ENCODE measurements at regions not wholly inside any gene's neighbourhood (a gene's known extent, or its start where the extent isn't known, plus 50 kb on each side); places are given as distances from the start of the nearest gene placed in this dataset.
"Not testable (repeated sequence)": the region's sequence is repeated elsewhere in the genome, so short reads cannot be mapped to it uniquely, and the experiment has no call there.

DNA sequence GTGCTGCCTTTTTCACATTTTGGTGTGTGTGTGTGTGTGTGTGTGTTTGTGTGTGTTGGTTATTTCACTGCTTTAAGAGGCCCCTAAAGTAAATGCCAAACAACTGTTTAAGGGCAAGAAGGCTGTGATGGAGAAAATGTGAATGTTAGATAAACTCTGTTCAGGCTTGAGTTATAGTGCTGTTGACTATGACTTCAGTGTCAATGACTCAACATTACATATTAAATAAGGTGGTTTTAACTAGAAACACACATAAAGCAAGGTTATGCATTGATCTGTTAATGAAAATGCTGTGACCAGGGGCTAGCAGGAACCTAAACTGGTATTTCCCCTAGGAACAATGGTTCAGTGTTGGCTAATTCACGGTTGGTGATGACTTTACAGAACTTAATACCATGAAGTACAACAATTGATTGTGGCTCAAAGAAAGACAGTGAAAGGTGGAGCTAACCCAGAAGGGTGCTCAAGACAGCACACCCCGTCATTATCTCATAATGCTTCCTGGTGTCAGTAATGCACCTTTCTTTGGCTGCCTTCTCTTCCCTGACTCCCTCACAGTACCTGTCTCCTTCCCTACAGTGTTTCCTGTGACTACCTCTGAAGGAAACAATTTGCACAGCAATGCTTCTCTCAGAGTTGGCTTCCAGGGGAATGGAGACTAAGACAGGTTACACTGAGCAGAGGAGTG lies 116.1 kb downstream of the RIN2 start:
- DNase-seq = no peak

DNA sequence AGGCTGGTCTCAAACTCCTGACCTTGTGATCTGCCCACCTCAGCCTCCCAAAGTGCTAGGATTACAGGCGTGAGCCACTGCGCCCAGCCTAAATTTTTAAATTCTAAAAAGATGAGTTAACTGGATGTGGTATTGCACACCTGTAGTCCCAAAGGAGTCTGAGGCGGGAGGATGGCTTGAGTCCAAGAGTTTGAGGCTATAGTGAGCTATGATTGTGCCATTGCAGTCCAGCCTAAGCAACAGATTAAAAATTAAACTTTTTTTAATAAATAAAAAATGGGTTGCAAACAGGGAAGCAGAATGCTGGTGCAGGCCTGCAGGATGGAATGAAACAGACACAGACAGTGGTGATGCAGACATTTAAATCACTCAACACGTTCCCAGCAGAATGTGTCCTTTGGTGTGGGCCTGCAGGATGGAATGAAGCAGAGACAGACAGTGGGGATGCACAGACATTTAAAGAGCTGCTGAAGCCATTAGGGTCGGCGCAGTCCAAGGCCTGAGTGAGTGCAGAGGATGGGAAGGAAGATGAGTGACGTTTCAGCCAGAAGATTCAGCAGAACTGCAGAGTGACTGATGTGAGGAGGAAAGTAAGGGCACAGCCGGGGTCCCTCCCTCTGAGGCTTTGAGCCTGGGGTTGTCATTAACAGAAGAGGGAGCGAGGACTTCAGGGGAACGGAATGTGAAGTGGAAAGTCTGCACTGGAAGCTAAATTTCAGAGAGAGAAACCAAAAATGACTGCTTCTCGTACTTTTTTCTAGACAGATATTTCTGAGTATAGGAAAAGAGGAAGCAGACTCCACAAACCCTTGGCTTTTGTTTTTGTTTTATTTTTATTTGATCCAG lies 117.5 kb downstream of the RIN2 start:
- DNase-seq = no peak

DNA sequence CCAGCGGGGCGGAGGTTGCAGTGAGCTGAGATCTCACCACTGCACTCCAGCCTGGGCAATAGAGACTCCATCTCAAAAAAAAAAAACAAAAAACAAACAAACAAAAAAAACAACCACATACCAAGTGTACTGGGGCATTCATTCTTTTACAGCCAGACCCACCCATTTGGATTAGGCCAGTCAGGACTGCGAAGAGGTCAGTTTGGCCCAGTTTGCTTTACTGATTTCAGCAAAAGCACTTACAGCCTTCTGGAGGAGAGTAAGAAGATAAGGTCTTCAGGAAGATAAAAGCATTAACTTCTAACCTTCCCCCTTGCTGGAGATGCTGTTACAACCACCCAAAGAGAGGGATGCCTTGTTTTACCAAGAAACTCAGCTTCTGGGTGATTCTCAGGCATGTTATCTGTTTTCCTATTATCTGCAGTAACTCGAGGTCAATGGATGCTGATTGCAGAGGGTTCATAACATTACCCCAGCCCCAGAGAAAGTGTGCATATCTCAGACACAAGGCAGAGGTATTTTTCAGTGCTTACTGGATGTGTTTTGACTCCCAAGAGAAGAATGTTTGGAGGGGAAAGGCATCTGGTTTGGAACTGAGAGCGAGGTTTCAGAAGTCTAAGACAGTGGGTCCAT lies 118.9 kb downstream of the RIN2 start:
- DNase-seq = no peak

DNA sequence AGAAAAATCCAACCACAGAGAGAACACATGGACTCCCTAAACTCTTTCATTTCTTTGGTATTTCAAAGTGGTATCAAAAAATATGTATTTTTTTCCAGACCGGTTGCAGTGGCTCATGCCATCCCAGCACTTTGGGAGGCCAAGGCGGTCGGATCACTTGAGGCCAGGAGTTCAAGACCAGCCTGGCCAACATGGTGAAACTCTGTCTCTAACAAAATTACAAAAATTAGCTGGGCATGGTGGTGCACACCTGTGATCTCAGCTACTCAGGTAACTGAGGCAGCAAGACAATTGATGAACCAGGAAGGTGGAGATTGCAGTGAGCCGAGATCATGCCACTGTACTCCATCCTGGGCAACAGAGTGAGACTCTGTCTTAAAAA lies 121.8 kb downstream of the RIN2 start:
- DNase-seq = not testable (repeated sequence)

DNA sequence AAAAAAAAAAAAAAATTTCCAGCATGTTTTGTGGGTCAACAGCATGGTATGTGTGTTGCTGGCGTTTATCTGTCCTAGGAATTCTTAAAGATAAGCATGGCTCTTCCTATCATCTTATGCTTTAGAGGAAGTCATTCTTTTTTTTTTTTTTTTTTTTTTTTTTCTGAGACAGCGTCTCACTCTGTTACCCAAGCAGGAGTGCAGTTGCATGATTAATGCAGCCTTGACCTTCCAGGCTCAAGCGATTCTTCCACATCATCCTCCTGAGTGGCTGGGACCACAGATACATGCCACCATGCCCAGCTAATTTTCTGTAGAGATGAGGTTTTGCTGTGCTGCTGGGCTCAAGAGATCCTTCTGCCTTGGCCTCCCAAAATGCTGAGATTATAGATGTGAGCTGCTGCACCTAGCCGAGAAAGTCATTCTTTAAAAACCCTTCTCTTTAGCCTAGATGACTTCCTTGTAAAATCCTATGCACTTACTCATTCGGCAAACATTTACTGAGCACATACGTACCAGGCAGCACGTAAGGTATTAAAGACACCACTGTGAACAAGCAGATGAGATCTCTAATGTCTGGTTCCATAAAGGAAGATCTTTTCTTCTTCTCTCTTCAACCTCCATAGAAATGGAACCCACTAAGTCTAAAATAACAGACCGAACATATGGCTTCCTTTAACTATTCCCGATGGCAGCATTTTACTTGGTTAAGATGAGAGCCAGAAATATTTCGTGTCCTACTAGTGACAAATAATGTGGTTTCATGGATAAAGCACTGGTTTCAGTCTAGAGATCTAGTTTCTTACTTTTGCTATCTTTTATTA lies 122.4 kb downstream of the RIN2 start:
- no peak for DNase-seq

DNA sequence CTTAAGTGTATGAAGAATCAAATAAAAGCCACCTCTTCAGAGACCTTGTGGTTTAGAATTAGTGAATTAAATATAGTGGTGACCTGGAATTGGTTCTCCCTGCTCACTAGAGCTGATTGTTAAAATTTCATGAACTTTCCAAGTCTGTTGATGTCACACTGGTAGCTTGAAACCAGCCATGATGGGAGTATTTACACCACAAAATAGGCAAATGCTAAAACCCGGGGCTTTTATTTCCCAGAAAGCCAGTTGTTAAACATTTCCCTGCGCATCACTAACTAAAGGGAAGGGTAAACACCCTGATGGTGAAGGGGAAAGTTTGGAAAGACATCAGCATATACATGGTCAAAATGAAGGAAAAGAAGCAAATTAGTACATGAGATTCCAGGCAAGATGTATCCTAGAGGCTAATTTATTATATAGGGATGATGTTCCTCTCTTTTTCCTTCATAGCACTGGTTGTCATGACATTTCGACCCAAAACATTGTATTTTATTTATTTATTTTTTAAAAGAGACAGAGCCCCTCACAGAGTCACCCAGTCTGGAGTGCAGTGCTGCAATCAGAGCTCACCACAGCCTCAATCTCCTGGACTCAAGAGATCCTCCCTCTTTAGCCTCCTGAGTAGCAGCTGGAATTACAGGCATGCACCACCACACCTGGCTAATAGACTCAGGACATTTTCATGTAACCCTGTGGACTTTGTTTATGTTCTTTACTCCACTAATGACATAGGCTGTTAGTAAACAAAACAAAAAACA lies 123.2 kb downstream of the RIN2 start:
- DNase-seq = no peak

DNA sequence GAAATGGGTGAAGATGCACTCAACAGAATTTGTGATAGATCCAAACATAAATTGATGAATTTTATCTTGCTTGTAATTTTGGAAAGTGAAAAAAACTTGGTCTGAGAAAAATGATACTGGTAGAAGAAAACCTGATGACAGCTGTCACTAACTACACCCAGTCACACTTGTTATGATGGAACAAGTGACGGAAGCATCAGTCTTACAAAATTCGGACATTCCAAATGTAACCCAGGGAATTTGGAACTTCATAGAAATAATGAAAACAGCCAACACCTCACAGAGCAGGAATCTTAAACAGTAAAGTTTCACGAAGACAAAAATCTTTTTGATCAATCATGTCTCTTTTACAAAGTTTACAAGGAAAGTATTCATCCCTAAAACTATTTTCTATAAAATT lies 123.9 kb downstream of the RIN2 start:
- DNase-seq = no peak

DNA sequence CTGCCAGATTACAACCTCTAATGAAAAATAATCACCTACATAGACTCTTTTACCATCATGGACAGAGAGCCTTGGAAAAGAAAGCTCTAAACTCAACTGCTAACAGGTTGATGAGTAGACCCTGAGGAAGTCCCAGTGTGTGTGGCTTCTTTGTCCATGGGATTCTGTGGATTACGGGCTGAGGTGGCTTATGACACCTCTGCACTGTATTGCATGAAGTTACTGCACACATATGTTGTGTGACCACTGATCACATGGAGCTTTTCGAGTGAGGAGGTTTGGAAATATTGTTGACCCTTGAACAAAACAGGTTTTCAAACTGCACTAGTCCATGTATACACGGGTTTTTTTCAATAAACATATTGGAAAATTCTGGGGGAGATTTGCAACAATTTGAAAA lies 124.4 kb downstream of the RIN2 start:
- DNase-seq = no peak

DNA sequence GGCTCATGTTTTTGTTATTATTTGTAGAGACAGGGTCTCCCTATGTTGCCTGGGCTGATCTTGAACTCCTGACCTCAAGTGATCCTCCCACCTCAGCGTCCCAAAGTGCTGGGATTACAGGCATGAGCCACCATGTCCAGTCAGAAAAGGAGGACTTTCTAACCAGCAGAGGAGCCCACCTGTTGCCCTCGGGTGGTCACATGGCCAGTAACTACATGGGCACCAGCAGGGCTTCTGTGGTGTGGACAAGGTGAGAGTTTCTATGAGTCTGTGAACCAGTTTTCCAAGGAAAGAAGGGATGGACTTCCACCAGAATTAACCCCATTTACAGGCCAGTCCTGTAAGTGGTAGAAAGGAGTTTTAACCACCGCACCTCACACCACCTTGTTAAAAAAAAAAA lies 125.4 kb downstream of the RIN2 start:
- DNase-seq = no peak

DNA sequence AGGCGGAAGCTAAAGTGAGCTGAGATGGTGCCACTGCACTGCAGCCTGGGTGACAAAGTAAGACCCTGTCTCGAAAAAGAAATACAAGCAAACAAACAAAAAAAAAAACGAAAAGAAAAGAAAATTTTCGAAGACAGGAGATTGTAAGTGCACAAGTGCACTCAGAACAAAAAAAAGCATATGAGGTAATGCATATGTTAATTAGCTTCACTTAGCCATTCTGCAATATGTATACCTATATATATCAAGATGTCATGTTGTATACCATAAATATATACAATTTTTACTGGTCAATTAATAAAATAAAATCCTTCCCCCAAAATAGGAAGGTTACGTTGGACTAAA lies 127.5 kb downstream of the RIN2 start:
- no peak for DNase-seq

DNA sequence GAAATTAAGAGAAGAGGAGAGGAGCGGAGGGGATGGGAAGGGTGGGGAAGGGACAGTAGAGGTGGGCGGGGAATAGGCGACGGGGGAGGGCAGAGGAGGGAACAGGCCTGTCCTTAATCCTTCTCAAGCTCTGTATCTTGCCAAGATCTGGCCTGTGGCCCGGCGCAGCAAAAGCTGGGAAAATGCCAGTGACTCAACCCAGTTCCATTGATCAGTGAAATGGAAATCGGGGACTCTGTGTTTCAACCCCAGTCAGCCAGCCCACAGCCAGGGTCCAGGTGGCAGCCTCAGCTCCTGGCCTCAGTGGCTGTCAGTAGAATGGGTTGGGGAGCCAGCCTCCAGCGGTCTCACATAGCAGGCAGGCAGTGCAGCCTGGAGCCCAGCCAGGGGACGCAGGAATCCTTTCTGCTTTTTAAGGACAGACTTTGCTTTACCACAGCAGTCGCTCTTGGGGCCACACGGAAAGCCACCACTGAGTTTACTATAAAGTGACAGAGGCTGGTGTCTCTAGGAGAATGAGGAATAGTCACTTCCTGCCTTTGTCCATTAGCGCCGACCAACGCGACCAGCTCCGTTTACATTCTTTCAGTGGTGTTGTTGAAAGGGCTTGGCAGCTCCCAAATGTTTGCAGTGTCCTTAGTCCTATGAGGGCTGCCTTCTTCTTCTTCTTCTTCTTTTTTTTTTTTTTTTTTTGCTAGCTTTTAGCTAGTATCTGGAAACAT lies 128.0 kb downstream of the RIN2 start:
- no peak for DNase-seq

DNA sequence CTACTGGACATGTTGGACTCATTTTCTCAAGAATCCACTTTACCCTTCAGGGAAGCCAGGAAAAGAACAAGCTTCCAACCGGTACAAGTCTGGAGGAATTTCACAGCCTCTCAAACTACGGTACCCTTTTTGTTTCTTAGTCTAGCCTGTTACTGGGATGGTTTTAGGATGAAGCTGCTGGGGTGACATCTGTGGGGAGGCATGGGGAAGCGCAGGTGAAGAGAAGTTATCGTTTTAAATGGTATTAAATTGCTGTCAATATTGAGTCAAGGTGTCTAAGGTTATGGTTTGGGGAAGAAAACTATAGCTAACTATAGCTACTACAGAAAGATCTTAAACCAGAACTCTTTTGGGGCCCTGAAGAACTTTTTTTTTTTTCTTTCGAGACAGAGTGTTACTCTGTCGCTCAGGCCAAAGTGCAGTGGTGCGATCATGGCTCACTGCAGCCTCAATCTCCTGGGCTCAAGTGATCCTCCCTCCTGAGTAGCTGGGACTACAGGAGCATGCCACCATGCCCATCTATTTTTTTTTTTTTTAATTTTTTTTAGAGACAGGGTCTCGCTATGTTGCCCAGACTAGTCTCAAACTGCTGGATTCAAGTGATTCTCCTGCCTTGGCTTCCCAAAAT lies 128.7 kb downstream of the RIN2 start:
- DNase-seq = no peak

DNA sequence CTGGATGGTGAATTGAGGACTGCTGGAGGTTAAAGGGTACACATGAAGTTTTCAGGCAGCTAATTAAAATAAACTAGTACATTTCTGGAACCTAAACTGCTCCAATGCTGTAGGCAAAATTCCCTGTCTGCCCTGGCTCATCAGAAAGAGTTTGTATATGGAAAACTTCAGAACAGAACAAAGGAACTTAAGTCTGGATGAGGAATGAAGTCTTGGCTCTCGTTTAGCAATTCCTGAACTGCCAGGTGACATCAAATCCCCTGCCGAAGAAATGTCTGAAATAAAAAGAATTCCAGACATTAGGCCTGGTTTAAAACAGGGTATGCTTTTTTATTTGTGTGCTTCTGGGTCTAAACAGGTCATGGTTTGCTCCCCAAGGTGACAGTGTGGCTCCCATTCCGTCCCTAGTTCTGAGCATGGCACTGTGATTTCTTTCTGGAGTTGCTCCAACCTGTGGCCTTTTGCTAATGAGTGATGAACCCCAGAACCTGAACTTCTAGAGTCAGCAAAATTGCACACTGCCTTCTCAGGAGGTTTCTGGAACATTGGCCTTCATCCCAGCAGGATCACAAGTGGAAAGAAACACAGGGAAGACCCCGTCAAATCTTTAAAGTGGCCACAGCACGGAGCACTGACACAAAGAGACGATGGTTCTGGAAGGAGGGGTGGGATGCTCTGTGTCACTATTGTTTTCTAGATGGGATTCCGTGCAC lies 129.4 kb upstream of the NAA20 start:
- no peak for DNase-seq

DNA sequence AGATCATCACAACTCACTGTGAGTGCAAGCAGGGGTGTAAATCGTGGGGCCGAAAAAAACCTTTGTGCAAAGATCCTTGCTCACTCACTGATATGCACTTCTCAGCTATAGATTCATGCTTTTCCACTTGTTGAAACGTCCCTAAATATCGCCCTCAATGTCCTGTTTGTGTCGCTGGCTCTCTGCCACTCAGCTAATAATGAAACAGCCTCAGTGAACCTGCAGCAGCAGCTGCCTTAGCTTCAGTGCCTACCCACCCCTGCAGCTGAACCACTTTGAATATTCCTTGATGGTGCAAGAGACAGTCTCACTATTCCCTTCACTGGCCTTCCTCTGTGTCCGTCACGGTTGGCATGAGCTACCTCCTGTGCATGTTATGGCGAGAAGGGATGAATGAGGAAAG lies 128.9 kb upstream of the NAA20 start:
- DNase-seq = peak; percentile 26

DNA sequence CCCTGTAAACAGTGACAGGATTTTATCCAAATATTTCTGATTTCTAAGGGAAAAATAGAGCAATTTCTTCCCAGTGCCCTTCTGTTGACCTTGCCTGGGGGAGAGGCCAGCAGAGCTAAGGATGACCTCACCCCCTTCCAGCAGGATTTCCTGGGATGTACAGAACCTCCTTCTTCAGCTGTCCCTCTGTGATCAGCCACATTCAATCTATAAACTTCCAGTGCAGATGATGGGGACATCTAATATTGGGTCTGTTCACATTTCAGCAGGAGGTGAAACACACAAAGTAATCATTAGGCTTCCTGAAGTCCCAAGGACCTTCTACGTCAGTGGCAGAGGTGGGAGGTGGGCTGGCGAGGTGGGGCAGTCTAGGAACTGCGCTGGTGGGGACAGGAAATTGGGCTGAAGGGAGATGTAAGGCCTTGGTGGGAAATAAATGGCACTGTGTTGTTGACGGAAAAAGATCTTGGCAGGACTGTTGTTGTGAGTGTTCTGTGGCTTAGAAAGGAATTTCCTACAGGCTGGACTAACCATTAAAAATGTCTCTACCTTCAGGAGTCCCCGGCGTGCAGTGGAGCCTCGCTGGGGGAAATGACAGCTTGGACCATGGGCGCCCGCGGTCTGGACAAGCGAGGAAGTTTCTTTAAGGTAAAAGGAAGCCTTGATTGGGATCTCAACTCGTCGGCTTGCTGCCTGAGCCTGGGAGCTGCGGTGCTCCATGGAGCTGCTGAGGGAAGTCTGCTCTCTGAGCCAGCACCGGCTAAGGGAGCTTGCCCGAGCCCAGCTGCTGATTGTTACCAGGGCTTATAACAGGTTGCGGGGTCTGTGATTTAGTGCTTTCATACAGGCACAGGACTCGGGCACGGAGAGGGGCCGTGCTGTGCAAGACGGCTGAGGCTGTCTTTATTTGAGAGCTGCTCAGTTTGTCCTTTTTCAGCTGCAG lies 127.9 kb upstream of the NAA20 start:
- DNase-seq = no peak

DNA sequence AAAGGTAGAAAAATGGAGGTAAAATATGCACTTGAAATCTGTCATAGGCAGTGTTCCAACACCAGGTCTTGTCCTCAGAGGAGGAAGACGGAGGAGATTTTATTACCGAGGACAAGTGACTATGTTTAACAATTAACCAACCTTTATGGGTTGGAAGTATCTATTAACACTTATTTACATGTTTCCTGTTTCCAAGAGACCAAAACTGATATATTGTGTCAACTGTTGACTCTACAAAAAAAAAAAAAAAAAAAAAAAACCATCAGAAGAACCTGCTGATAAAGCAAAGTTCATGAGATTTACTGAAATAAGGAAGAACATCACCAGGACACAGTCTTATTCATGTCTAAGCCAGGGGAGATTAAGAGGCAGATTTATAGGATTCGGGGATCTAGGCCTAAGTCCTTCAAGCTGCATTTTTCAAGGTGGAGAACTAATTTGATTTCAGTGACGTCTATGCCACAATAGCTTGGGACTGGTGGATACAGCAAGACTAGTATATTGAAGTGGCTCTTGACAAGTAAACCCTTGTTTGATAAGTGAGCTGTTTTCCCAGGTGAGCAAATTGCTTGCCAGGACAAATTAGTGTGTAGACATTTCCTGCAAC lies 126.6 kb upstream of the NAA20 start:
- peak; percentile 9 for DNase-seq

DNA sequence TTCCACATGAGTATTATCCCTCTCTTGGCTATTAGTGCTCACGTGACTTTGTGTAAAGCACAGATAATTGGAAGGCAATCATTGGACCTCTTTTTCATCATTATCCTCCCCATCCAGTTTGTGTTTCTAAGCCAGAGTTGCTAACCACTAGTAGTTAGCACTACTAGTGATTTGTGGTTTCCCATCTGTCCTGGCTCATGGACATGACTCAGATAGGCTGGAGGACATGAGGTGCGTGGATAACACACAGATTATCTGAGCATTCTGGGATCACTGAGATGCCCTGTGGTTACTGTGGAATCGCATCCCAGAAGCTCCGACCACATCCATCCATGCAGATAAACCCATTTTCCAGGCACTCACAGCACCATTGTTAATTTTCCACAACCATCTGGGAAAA lies 123.8 kb upstream of the NAA20 start:
- no peak for DNase-seq

DNA sequence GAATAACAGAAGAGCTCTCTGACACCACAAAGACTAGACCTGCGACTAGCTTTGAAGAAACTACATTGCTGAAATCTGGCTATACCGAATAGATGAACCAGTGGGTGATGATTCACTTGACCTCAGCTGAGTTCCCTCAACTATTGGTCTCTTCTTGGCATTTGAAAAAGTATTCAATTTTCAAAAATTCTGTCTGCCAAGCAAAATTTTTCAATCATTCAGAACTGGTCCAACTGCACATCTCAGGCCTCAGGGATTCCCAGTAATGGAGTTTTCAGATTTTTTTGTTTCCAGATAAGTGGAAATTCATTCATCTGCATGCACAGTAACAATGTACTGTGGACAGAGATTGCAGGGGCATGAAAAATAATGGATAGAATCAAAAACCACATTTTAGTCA lies 121.4 kb upstream of the NAA20 start:
- no peak for DNase-seq

DNA sequence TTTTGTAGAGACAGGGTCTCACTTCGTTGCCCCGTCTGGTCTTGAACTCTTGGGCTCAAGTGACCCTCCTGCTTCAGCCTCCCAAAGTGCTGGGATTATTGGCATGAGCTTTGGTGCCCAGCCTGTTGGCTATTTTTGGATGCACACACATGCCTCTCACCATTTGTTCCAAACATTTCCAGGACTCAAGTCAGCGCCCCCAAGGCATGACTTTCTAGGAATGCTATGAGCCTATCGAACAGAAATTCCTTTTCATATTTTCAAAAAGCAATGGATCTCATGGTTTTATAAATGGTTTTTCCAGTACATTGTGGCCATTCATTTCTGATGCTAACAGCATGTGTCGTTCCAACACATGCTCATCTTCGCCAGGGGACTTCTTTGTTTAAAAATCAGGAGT lies 119.3 kb upstream of the NAA20 start:
- DNase-seq = no peak

All from COR-L47 (cell line).